Ramos (cell line): ENCODE measurements at regions not wholly inside any gene's neighbourhood (a gene's known extent, or its start where the extent isn't known, plus 50 kb on each side); places are given as distances from the start of the nearest gene placed in this dataset.
"Not testable (repeated sequence)": the region's sequence is repeated elsewhere in the genome, so short reads cannot be mapped to it uniquely, and the experiment has no call there.

ENCODE experiments used
- in situ Hi-C: fragments of 300-500 bp; cut with MboI; formaldehyde crosslinking; loops from one replicate; pipeline ENCODE4 v1.14.3; 2022; ENCODE audit warnings: low sequenced_read_pairs; ENCODE audit not compliant: unreplicated experiment

- in situ Hi-C loops: no loop called here
Observed at GRCh38 chr7:131628634-131629033, 72.2 kb upstream of the PODXL start.

- in situ Hi-C loops: no loop called here
Observed at GRCh38 chr7:131627735-131628190, 71.3 kb upstream of the PODXL start.

- in situ Hi-C loops: no loop called here
Observed at GRCh38 chr7:131626643-131627042, 70.2 kb upstream of the PODXL start.

GRCh38 chr7:131625817-131626372, 69.5 kb upstream of the PODXL start:
- in situ Hi-C loops: no loop called here

GRCh38 chr7:131625345-131625744, 68.9 kb upstream of the PODXL start:
- in situ Hi-C loops: not testable (repeated sequence)

- in situ Hi-C loops: no loop called here
Observed at GRCh38 chr7:131624536-131624935, 68.1 kb upstream of the PODXL start.

GRCh38 chr7:131623154-131623553, 66.7 kb upstream of the PODXL start:
- in situ Hi-C loops: no loop called here

- in situ Hi-C loops: no loop called here
Observed at GRCh38 chr7:131621652-131622051, 65.2 kb upstream of the PODXL start.

GRCh38 chr7:131620673-131621609, 64.5 kb upstream of the PODXL start:
- in situ Hi-C loops: no loop called here

- in situ Hi-C loops: no loop called here
Observed at GRCh38 chr7:131619336-131620305, 63.2 kb upstream of the PODXL start.

- in situ Hi-C loops: no loop called here
Observed at GRCh38 chr7:131618391-131618790, 62.0 kb upstream of the PODXL start.

- in situ Hi-C loops: no loop called here
Observed at GRCh38 chr7:131616487-131617200, 60.2 kb upstream of the PODXL start.

- in situ Hi-C loops: no loop called here
Observed at GRCh38 chr7:131613909-131614308, 57.5 kb upstream of the PODXL start.

GRCh38 chr7:131610007-131610406, 53.6 kb upstream of the PODXL start:
- in situ Hi-C loops: no loop called here

GRCh38 chr7:131608116-131608500, 51.7 kb upstream of the PODXL start:
- in situ Hi-C loops: no loop called here

GRCh38 chr7:131607291-131608115, 51.1 kb upstream of the PODXL start:
- in situ Hi-C loops: no loop called here

GRCh38 chr7:131606346-131607290, 50.2 kb upstream of the PODXL start:
- in situ Hi-C loops: no loop called here
